Thyroid gland (tissue), 4 donors: ENCODE measurements at regions not wholly inside any gene's neighbourhood (a gene's known extent, or its start where the extent isn't known, plus 50 kb on each side); places are given as distances from the start of the nearest gene placed in this dataset.

Experiments used
- DNase-seq, 2 donors: peaks; one replicate each; pipeline ENCODE4 v3.0.0-alpha.2; 2019
- H3K27ac ChIP-seq, 3 donors: fragments of 200-600 bp; sonication (generic); 1 replicate in 2 of 3; 2 replicates in 1 of 3; pipeline ENCODE4 v1.5.1; 2016 to 2019; ENCODE audit warnings: mild to moderate bottlenecking in 1 of 3, moderate library complexity in 1 of 3
- H3K27me3 ChIP-seq: fragments of 200-600 bp; sonication (generic); one replicate; pipeline ENCODE4 v1.5.1; 2019
- H3K36me3 ChIP-seq, 2 donors: fragments of 200-600 bp; sonication (generic); one replicate each; pipeline ENCODE4 v1.5.1; 2016 to 2019
- H3K4me1 ChIP-seq, 2 donors: fragments of 200-600 bp; sonication (generic); one replicate each; pipeline ENCODE4 v1.5.1; 2017 to 2019
- H3K4me3 ChIP-seq, 3 donors: fragments of 200-600 bp; sonication (generic); replicated peaks in 1 of 3; 1 replicate in 2 of 3; 2 replicates in 1 of 3; pipeline ENCODE4 v1.5.1; 2016; ENCODE audit warnings: mild to moderate bottlenecking in 1 of 3
- H3K9me3 ChIP-seq: fragments of 200-600 bp; sonication (generic); one replicate; pipeline ENCODE4 v1.5.1; 2017
- POLR2A ChIP-seq, 2 donors: fragments of 450-650 bp; IDR thresholded peaks; one replicate each; pipeline ENCODE4 v1.6.1; 2017; ENCODE audit warnings: antibody characterized with exemption in 2 of 2, mild to moderate bottlenecking in 2 of 2, moderate library complexity in 1 of 2
- WGBS, 2 donors: methylation state at CpG; one replicate each; pipeline ENCODE4 v1.1.5; 2017; 5-methylcytosine and 5-hydroxymethylcytosine counted together
- intact Hi-C: fragments of 100-400 bp; cut with DNase I; formaldehyde crosslinking; loops from one replicate; pipeline ENCODE4 v1.15.1; 2023
- TF ChIP-seq, protein P1 (sequence below), 6 experiments: fragments of 200-600 bp in 3 of 6; fragments of 450-650 bp in 3 of 6; sonication (generic) in 3 of 6; IDR thresholded peaks; one replicate each; pipeline ENCODE4 v1.5.1; 2016 to 2019; ENCODE audit warnings: antibody characterized with exemption in 6 of 6, mild to moderate bottlenecking in 2 of 6, inconsistent platforms in 1 of 6, moderate library complexity in 1 of 6

DNA sequence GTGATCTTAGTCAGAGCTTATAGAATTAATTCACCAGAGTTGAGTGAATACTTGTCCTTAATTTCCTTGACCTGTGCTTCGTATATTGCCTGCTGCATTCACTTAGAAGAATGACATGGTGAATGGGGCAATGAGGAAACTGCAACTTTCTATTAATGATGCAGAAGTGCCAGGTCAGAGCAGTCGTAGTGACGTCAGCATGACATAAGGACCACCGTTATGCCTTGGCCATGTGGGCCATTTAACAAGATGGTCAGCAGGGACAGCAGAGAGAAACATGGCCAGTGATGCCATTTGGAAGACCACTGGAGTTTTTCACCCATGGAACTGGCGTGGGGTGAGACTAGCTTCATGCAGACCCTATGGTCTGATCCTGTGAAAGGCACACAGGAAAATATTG, 1469.4 kb upstream of the TMEM132C start:
- intact Hi-C loops: no loop called here
- H3K36me3 ChIP-seq: no peaks in the 10 kb centered on the region
- 81 to 89% methylated on average over 5 of the region's 5 CpGs for WGBS, 2 donors
- H3K4me1 ChIP-seq: no peaks in the 10 kb centered on the region
- no peak overlapping the region for H3K4me3 ChIP-seq
- no peak overlapping the region for H3K27ac ChIP-seq
- no peaks in the 10 kb centered on the region for H3K9me3 ChIP-seq
- no peak for TF ChIP-seq POLR2A (IDR thresholded peaks at IDR 0.05)
- TF ChIP-seq, protein P1, sequence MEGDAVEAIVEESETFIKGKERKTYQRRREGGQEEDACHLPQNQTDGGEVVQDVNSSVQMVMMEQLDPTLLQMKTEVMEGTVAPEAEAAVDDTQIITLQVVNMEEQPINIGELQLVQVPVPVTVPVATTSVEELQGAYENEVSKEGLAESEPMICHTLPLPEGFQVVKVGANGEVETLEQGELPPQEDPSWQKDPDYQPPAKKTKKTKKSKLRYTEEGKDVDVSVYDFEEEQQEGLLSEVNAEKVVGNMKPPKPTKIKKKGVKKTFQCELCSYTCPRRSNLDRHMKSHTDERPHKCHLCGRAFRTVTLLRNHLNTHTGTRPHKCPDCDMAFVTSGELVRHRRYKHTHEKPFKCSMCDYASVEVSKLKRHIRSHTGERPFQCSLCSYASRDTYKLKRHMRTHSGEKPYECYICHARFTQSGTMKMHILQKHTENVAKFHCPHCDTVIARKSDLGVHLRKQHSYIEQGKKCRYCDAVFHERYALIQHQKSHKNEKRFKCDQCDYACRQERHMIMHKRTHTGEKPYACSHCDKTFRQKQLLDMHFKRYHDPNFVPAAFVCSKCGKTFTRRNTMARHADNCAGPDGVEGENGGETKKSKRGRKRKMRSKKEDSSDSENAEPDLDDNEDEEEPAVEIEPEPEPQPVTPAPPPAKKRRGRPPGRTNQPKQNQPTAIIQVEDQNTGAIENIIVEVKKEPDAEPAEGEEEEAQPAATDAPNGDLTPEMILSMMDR (IDR thresholded peaks at IDR 0.05): no peak
- DNase-seq: no peak
- H3K27me3 ChIP-seq: no peaks in the 10 kb centered on the region

DNA sequence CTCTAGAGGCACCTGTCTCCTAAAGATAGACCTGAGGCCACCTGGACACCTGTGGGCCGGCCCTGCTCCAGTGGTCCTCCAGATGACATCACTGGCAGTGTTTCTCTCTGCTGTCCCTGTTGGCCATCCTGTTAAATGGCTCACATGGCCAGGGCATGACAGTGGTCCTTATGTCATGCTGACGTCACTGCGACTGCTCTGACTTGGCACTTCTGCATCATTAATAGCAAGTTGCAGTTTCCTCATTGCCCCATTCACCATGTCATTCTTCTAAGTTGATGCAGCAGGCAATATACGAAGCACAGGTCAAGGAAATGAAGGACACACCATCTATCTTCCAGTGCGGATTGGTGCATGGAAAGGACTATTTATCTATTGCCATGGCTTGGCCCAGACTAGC, 1468.5 kb upstream of the TMEM132C start:
- no peaks in the 10 kb centered on the region for H3K36me3 ChIP-seq
- DNase-seq: no peak
- TF ChIP-seq POLR2A (IDR thresholded peaks at IDR 0.05): no peak
- TF ChIP-seq, protein P1 (IDR thresholded peaks at IDR 0.05): no peak
- no peaks in the 10 kb centered on the region for H3K9me3 ChIP-seq
- 86 to 92% methylated on average over 5 of the region's 5 CpGs for WGBS, 2 donors
- no peaks in the 10 kb centered on the region for H3K4me1 ChIP-seq
- H3K4me3 ChIP-seq: no peak overlapping the region
- H3K27me3 ChIP-seq: no peaks in the 10 kb centered on the region
- no peak overlapping the region for H3K27ac ChIP-seq
- intact Hi-C loops: no loop called here

DNA sequence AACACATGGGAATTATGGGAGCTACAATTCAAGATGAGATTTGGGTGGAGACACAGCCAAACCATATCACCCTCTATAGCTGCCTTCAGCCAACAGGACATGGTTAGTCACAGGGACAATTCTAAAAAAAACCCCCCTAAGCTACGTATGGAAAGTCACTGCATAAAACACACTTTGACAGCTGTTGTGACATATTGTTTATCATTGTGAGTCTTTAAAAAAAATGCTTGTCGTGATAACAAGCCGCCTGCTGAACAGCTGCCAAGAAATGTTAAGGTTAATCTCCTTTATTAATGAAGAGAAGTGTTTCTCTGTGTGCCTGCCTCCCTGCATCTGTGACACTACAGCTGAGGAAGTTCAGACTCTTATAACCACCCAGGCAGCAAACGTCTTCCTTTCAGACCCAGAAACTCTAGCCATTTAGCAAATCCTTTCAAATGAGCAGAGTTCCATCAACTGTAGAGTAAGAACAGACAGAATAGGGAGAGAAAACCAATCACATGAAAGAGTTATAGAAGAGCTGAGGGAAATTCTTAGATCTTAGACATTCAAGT, 1459.6 kb upstream of the TMEM132C start:
- Histone ChIP-seq H3K27me3 (no peaks in the 10 kb centered on the region), H3K27ac (no peak overlapping the region), H3K9me3 (no peaks in the 10 kb centered on the region), H3K4me1 (no peaks in the 10 kb centered on the region), H3K36me3 (no peaks in the 10 kb centered on the region), H3K4me3 (no peak overlapping the region)
- 29 to 40% methylated on average over 4 of the region's 4 CpGs for WGBS, 2 donors
- intact Hi-C loops: no loop called here
- TF ChIP-seq, protein P1 (IDR thresholded peaks at IDR 0.05): no peak
- no peak for TF ChIP-seq POLR2A (IDR thresholded peaks at IDR 0.05)
- DNase-seq: no peak

DNA sequence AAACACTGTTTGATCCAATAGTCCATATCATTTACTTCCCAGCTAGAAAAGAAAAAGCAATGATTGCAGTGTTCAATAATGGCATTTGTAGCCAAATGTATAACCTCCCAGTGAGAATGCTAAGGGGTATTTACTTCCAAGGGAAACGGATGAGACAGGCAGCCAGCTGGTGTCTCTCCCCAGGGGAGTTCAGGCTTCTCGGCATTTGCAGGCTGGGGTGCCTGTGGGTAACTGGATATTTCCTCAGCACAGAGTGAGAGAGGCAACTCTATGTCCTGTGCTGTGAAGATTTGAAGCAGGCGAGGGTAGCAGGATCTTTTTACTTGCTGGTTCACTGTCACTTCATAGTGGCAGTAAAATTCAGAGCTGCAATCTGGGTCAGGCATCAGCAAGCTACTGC, 1455.6 kb upstream of the TMEM132C start:
- Histone ChIP-seq H3K4me1 (no peaks in the 10 kb centered on the region), H3K27ac (no peak overlapping the region), H3K36me3 (no peaks in the 10 kb centered on the region), H3K4me3 (no peak overlapping the region), H3K9me3 (no peaks in the 10 kb centered on the region), H3K27me3 (no peaks in the 10 kb centered on the region)
- DNase-seq: no peak
- 24 to 25% methylated on average over 3 of the region's 3 CpGs for WGBS, 2 donors
- intact Hi-C loops: no loop called here
- TF ChIP-seq, protein P1 (IDR thresholded peaks at IDR 0.05): no peak
- no peak for TF ChIP-seq POLR2A (IDR thresholded peaks at IDR 0.05)

DNA sequence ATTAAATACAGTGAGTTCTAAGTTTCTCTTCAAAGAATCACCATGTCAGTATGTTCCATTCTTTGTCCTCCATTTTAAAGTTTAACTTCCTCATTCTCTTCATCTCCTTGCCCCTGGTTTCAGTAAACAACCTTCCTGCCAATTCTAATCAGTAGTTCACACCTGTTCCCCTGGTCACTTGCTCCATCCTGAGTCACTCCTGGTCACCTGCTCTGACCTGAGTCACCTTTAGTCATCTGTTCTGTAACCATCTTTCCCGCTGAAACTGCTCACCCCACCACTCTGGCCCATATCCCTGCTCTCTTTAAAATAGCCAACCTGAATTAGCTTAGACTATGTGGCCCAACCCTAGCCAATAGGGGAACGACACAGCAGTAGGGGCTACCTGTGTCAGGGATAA, 1447.4 kb upstream of the TMEM132C start:
- 69 to 71% methylated on average over 2 of the region's 2 CpGs for WGBS, 2 donors
- intact Hi-C loops: no loop called here
- no peaks in the 10 kb centered on the region for H3K27me3 ChIP-seq
- DNase-seq: no peak
- TF ChIP-seq, protein P1 (IDR thresholded peaks at IDR 0.05): no peak
- TF ChIP-seq POLR2A (IDR thresholded peaks at IDR 0.05): no peak
- H3K27ac ChIP-seq: no peak overlapping the region
- no peaks in the 10 kb centered on the region for H3K36me3 ChIP-seq
- no peak overlapping the region for H3K4me3 ChIP-seq
- no peaks in the 10 kb centered on the region for H3K4me1 ChIP-seq
- no peaks in the 10 kb centered on the region for H3K9me3 ChIP-seq
